ENCODE measurements at regions not wholly inside any gene's neighbourhood (a gene's known extent, or its start where the extent isn't known, plus 50 kb on each side); places are given as distances from the start of the nearest gene placed in this dataset.
"Not testable (repeated sequence)": the region's sequence is repeated elsewhere in the genome, so short reads cannot be mapped to it uniquely, and the experiment has no call there.

DNA sequence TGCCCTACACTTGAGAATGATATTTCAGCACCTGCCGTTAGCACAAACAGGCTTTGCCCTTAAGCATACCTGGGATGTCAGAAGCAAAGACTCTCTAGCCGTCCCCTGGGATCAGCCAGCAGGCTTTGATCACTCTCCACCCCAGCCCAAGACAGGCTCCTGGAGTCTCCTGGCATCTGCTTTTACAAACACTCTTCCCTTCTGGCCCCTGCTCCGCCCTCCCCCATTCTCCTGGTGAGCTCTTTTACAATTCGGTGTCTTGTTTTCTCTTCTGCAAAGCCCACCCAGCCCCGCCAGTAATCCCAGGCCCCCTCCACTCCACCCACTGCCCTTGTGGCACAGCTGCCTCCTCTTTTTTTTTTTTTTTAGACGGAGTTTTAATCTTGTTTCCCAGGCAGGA lies 50.4 kb downstream of the KATNIP start:
- no peak for DNase-seq

DNA sequence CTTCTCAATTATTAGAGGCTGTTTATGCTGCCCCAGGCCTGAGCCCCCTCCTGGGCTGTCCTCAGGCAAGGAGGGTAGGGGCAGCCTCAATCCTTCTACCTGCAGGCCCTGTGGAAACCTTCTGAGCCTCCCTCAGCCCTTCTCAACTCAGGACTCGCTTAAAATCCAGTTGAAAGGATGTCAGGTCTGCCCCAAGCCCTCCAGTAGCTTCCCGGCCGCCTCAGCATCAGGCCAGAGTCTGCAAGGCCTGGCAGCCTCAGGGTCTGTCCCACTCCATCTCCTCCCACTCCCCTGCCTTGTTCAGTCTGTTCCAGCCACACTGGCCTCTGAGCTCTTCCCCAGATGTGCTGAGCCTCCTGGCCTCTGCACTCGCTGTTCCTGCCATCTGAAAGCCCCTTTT lies 52.2 kb downstream of the KATNIP start:
- no peak for DNase-seq

GRCh38 chr16:27605500-27606106 lies 55.7 kb downstream of the KATNIP start:
- not testable (repeated sequence) for DNase-seq

GRCh38 chr16:27611340-27611739 lies 61.4 kb downstream of the KATNIP start:
- no peak for DNase-seq

- no peak for DNase-seq
Observed at GRCh38 chr16:27613238-27613791, 63.4 kb downstream of the KATNIP start.

DNA sequence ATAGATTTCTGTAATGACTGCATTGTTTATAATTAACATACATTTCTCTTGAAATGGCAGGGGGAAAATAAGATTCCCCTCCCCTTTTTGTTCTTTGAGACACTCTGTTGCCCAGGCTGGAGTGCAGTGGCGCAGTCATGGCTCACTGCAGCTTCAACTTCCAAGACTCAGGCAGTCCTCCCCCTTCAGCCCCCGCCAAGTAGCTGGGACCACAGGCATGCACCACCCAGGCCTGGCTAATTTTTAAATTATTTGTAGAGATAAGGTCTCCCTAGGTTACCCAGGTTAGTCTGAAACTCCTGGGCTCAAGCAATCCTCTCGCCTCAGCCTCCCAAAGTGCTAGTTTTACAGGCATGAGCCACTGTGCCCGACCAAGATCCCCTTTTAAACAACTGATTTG lies 67.7 kb downstream of the KATNIP start:
- no peak for DNase-seq

GRCh38 chr16:27618165-27618564 lies 68.2 kb downstream of the KATNIP start:
- DNase-seq: no peak

GRCh38 chr16:27618606-27619327 lies 68.8 kb downstream of the KATNIP start:
- DNase-seq: no peak

DNA sequence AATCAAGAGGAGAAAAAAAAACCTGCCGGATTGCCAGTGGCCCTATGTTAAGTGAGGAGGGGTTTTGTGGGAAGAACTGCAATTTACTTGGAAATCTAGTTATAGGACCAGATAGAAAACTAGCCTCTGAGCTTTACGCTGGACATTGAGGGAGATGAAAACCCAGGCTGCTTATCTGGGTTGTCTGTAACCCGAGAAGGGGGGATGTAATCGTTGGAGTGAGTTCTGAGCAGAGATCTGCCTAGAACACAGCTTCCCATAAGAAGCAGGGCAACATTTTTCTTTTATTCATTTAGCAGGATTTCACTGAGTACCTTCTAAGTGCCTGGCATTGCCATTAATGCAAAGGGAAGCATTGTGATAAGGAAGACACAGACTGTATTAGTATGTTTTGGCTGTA lies 70.6 kb downstream of the KATNIP start:
- no peak for DNase-seq

- no peak for DNase-seq
Observed at GRCh38 chr16:27624154-27625049, 74.5 kb downstream of the KATNIP start.

DNA sequence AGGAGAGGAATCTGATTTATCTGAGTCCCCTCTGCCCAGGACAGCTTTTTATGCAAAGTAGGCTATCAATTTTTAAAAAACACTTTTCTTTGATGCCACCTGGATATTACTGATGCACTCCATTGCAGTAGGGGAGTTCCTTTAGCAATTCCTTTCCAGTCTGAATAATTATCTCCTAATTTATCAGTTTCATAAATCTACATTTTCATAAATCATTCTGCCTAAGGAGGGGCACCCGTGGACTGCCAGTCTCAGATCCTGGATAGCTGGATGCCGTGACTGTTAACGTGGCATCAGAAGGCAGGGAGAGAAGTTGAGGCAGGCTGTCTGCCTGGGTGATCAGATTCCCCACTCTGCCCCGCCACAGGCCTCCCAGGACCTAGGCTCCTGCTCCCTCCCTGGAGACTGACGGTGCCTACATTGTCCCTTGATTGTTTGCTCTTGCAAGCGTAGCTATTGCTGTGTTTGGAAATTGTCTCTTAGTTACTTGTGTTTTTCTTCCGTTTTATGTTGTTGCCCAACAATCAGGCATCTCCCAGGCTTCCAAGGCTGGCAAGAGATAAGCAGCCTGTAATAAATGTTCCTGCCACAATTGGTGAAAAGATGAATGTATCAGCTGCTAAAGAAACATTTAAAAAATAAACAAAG lies 75.2 kb downstream of the KATNIP start:
- no peak for DNase-seq

GRCh38 chr16:27627136-27627535 lies 77.2 kb downstream of the KATNIP start:
- DNase-seq: no peak

DNA sequence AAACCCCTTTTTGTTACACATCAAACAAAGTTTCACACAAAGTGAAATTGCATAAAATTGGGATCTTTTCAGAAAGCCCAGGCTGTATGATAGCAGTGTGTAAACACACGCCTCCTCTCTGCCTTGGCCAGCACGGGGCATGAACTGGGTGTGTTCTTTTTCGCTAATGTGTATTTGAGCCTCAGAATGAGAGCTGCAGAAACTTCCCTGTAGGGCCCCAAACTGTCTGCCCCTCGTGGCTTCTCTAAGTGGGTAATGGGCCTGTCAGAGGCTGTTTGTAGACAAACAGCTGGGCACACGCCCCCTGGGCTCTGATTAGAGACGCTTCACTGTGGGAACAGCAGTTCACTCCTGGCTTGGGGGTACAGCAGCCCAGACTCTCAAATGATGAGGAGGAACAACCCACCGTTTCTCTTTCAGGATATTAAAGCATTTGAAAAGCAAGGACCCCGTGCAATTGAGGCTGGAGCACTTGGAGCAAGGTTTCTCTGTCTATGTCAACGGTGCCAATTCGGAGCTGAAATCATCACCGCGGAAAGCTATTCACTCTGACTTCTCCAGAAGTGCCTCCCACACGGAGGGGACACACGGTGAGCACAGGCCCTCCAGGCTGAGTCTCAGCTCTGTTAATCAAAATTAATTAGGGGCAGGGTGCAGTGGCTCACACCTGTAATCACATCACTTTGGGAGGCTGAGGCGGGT lies 78.4 kb downstream of the KATNIP start:
- DNase-seq: no peak

- not testable (repeated sequence) for DNase-seq
Observed at GRCh38 chr16:27628943-27629462, 79.1 kb downstream of the KATNIP start.

- DNase-seq: no peak
Observed at GRCh38 chr16:27632216-27632615, 82.3 kb downstream of the KATNIP start.

GRCh38 chr16:27633221-27633620 lies 83.3 kb downstream of the KATNIP start:
- DNase-seq: no peak

DNA sequence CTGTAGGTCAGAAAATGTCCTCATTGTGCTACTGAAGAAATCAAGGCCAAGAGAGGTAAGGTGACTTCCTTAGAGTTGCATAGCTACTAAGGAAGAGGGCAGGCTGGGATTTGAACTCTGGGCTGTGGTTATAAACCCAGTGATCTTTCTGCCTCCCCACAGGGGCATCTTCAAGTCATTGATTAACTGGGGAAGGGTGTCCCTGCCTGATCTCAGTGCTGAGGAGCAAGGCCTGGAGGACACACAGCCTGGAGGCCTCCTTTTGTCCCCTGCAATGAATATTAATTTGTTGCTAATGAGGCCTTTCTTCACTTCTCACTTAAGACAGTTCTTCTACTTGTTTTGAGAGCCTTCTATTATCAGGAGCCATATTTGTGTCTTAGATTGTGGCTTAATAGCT lies 83.8 kb downstream of the KATNIP start:
- no peak for DNase-seq

DNA sequence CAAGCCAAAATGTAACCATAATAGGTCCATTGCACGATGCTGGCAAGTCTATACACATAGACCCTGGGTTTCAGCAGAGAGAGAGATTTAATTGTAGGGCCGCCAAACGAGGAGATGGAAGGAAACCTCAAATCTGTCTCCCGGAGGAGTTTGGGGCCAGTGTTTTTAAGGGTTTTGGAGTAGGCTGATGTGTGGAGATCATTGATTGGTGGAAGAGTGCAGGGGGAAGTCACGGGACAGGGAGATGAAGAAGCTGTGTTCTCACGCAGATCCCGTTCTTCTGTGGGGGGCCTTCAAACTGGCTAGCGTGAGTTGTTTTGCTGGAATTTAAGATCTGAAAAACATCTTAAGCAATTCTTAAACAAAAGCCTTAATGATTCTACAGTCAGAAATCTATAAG lies 84.8 kb downstream of the KATNIP start:
- DNase-seq: no peak

DNA sequence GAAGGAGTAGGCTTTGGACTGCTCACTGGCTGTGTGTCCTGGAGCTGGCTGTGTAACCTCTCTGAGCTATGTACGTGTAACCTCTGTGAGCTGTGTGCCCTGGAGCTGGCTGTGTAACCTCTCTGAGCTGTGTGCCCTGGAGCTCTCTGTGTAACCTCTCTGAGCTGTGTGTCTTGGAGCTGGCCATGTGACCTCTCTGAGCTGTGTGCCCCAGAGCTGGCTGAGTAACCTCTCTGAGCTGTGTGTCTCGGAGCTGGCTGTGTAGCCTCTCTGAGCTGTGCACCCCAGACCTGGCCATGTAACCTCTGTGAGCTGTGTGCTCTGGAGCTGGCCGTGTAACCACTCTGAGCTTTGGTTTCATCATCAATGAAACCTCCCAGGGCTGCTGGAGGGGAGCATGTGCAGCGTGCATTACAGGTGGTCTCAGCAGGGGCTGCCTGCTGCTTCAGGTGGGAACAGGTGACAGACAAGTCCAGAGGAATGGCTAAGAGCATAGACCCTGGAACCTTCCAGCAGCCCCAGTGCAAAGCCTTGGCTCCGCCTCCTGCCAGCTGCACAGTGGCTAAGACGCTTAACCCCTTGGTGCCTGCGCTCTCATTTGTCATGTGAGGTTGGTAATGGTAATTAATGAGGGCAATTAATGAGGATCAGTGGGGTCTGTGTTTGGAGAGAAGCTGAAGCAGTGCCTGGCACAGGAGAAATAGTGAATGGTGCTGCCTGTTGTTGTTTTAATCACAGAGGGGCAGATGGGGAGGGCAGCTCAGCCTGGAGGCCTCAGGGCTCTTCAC lies 86.7 kb downstream of the KATNIP start:
- no peak for DNase-seq

- no peak for DNase-seq
Observed at GRCh38 chr16:27638833-27639560, 89.1 kb downstream of the KATNIP start.
